Ovary (tissue), 3 donors: ENCODE measurements at regions not wholly inside any gene's neighbourhood (a gene's known extent, or its start where the extent isn't known, plus 50 kb on each side); places are given as distances from the start of the nearest gene placed in this dataset.

Experiments
- CTCF ChIP-seq, 3 donors: fragments of 450-650 bp in 2 of 3; fragments of 200-600 bp in 1 of 3; IDR thresholded peaks; one replicate each; pipeline versions ENCODE4 v1.5.1 to v1.8.0; 2016 to 2022; ENCODE audit warnings: antibody characterized with exemption in 3 of 3, mild to moderate bottlenecking in 1 of 3
- EP300 ChIP-seq: sonication (generic); formaldehyde crosslinking; IDR thresholded peaks from one replicate; pipeline ENCODE4 v1.6.1; 2017; ENCODE audit warnings: antibody characterized with exemption
- POLR2A ChIP-seq: fragments of 450-650 bp; IDR thresholded peaks from one replicate; pipeline ENCODE4 v1.6.1; 2017; ENCODE audit warnings: antibody characterized with exemption, mild to moderate bottlenecking, moderate library complexity
- donor health status: DM: no; HTN: no; CAD: no.

- TF ChIP-seq POLR2A, result no peak
- TF ChIP-seq EP300, result no peak
- TF ChIP-seq CTCF (IDR thresholded peaks at IDR 0.05), result no peak
These were observed 206.8 kb upstream of the LHX5 start for GRCh38 chr12:113678223-113679119.
